Bronchial epithelial cell (primary cell): ENCODE measurements at regions not wholly inside any gene's neighbourhood (a gene's known extent, or its start where the extent isn't known, plus 50 kb on each side); places are given as distances from the start of the nearest gene placed in this dataset.
A peak's percentile ranks its signal among the peaks of the same experiment; 100 is the strongest.
"Not testable (repeated sequence)": the region's sequence is repeated elsewhere in the genome, so short reads cannot be mapped to it uniquely, and the experiment has no call there.

Experiments
- DNase-seq: peaks from one replicate; pipeline ENCODE4 v3.0.0-alpha.2; 2010; ENCODE audit warnings: low read depth
- FAIRE-seq: peaks from 2 replicates; lab custom pipeline; 2011; peaks lifted over from hg19 to GRCh38; lab: Jason Lieb, UNC
- H3K27me3 ChIP-seq: 2 replicates; pipeline ENCODE4 v1.5.1; 2011; ENCODE audit warnings: low read length; ENCODE audit not compliant: control insufficient read depth, insufficient read depth
- H3K36me3 ChIP-seq: 2 replicates; pipeline ENCODE4 v1.5.1; 2011; ENCODE audit warnings: low read length; ENCODE audit not compliant: control insufficient read depth, insufficient read depth
- H3K4me3 ChIP-seq: 2 replicates; pipeline ENCODE4 v1.5.1; 2011; ENCODE audit warnings: mild to moderate bottlenecking, low read depth, low read length, control low read depth
- TF ChIP-seq, protein P1 (sequence below): IDR thresholded peaks from 2 replicates; pipeline ENCODE4 v1.5.1; 2011; ENCODE audit warnings: mild to moderate bottlenecking, moderate library complexity, low read length, control low read depth, inconsistent platforms; ENCODE audit not compliant: insufficient read depth, severe bottlenecking

DNA sequence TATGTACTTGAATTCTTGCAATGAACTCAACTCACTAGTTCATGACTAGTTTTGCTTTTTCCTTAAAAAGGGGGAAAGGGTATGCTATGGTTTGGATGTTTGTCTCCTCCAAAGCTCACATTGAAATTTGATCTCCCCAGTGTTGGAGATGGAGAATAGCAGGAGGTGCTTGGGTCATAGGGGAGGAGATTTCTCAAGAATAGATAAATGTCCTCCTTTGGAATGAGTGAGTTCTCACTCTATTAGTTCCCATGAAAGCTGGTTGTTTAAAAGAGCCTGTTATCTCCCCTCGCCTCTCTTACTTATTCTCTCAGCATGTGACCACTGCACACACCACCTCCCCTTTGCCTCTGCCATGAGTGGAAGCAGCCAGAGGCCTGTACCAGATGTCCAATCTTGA is 109.4 kb upstream of the INTU start:
- Histone ChIP-seq H3K4me3 (no peak overlapping the region), H3K36me3 (no peaks in the 10 kb centered on the region), H3K27me3 (no peaks in the 10 kb centered on the region)
- TF ChIP-seq, protein P1, sequence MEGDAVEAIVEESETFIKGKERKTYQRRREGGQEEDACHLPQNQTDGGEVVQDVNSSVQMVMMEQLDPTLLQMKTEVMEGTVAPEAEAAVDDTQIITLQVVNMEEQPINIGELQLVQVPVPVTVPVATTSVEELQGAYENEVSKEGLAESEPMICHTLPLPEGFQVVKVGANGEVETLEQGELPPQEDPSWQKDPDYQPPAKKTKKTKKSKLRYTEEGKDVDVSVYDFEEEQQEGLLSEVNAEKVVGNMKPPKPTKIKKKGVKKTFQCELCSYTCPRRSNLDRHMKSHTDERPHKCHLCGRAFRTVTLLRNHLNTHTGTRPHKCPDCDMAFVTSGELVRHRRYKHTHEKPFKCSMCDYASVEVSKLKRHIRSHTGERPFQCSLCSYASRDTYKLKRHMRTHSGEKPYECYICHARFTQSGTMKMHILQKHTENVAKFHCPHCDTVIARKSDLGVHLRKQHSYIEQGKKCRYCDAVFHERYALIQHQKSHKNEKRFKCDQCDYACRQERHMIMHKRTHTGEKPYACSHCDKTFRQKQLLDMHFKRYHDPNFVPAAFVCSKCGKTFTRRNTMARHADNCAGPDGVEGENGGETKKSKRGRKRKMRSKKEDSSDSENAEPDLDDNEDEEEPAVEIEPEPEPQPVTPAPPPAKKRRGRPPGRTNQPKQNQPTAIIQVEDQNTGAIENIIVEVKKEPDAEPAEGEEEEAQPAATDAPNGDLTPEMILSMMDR = no peak
- no peak for FAIRE-seq
- DNase-seq = no peak

DNA sequence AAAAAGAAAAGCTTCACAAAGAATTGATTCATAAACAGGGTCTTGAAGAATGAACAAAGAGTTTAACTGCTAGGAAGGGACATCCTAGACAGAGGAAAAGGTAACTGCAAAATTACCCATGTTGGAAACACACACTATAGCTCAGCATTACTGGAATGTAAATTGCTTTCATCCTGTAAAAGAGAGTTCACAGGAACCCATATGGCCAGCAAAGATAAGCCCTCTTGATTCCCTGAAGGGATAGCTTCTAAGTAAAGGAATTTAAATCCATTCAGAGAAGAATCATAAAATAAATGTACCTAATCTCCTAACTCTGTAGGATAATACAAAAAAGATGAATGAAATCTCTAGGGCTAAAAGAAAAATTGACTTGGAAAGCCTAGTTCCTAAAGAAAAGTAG is 107.1 kb upstream of the INTU start:
- Histone ChIP-seq H3K36me3 (no peaks in the 10 kb centered on the region), H3K27me3 (no peaks in the 10 kb centered on the region), H3K4me3 (no peak overlapping the region)
- TF ChIP-seq, protein P1 = no peak
- DNase-seq (no peak), FAIRE-seq (no peak)

DNA sequence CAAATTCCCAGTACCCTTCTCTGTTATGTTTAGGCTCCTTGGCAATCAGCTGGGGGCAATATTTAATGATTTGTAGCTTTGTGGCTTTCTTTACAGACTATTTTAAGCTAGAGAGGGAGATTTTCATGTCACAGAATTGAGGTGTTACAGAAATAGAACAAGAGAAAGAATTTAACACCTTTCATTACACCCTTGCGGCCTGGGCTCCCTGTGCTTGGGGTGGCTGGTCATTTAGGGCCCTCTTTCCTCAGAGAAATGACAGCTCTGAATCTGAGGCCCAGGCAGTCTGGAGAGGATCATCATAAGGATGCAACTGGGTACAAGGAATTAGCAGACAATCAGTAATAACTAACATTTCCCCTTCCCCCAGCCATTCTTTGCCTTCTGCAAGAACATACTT is 104.5 kb upstream of the INTU start:
- Histone ChIP-seq H3K36me3 (no peaks in the 10 kb centered on the region), H3K27me3 (no peaks in the 10 kb centered on the region), H3K4me3 (no peak overlapping the region)
- TF ChIP-seq, protein P1 = no peak
- FAIRE-seq = no peak
- DNase-seq = no peak

DNA sequence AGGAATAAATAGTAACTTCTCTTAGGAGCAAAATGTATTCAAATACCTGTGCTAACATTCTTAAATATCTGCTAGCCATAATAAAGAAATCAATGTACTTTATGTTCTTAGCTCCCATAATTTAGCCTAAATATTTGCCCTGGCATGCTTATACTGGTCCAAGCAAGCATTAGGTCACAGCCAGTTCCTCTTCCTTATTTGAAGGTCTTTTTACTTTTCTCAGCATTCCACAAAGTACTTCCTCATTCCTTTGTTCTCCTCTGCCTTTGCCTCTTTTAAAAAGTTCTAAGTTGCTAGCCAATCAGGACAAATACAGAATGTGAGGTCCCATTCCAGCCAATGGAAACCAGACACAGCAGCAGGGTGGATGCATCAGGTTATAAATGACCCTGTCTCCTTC is 102.9 kb upstream of the INTU start:
- not testable (repeated sequence) for H3K36me3 ChIP-seq, FAIRE-seq, H3K4me3 ChIP-seq, H3K27me3 ChIP-seq
- DNase-seq = peak; percentile 15

DNA sequence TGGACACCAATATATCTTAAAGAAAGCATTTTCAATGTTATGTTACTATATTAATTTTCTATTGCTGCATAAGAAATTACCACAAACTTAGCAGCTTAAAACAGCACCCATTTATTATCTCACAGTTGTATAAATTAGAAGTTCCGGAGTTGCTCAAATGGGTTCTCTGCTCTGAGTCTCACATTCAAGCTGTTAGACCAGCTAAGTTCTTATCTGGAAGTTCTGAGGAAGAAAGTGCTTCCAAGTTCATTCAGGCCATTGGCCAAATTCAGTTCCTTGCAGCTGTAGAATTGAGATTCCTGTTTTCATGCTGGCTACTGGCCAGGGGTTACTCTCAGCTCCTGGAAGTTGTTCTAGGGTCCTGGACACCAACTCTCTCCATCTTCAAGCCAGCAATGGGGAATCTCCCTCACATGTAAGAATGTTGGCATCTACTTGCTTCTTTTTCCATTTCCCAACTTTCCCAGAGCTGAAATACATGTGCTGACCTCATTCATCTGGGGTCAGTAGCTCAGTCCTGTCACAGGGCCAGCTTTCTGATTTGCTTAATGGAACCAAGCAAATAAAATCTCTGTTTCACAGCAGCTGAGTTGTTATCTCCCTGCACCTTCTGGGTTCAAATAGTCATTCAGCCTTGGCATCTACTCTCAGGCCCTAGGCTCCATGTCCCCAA is 99.6 kb upstream of the INTU start:
- FAIRE-seq (no peak), DNase-seq (no peak)
- Histone ChIP-seq H3K36me3 (no peaks in the 10 kb centered on the region), H3K4me3 (no peak overlapping the region), H3K27me3 (no peaks in the 10 kb centered on the region)
- TF ChIP-seq, protein P1 = no peak

DNA sequence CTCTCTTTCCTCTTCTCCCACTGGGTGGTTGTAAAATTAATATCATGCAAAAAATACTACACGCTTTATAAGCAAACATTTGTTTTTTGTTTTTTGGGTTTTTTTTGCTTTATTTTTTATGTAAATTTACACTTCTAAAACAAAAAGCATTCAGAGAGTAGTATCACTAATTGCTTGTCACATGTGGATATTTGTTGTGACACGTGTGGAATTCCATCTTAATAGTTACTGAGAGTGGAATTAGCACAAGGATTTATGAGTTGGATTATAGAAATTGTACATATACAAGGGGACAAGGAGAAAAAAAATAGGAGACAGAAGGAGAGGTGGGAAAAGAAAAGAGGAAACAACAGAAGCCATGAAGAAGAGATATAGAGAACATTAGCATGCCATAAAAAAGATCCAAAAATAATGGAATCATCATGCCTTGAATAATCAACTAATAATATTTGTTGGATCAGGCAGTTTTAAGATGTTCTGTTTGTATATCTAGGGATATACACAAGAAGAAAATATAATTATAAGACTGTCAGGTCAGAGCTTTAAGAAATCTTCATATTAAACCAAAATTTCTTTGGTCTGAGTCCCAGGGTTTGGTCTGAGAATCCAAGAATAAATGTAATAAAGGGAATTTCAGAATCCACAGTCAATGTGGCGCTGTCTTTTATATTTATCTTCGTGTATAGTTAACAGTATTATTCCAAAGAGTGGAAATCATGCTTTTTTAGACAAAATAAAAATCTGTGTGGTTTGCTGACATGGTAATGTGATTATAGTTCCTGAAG is 98.5 kb upstream of the INTU start:
- no peak overlapping the region for H3K4me3 ChIP-seq
- no peak for FAIRE-seq
- no peak for DNase-seq
- TF ChIP-seq, protein P1 = no peak
- H3K36me3 ChIP-seq = no peaks in the 10 kb centered on the region
- H3K27me3 ChIP-seq = no peaks in the 10 kb centered on the region
